HepG2 (cell line): ENCODE measurements at regions not wholly inside any gene's neighbourhood (a gene's known extent, or its start where the extent isn't known, plus 50 kb on each side); places are given as distances from the start of the nearest gene placed in this dataset.
"Not testable (repeated sequence)": the region's sequence is repeated elsewhere in the genome, so short reads cannot be mapped to it uniquely, and the experiment has no call there.

Source experiments
- ATAC-seq: fragments of 200-7000 bp; cut with Tn5 transposase; 3 replicates; pipeline ENCODE4 v1.9.1; 2020; ENCODE audit warnings: mild to moderate bottlenecking, moderate library complexity
- BruUV-seq: library from RNA; stranded (reverse); fragments of 400-500 nt; replicated peaks from 2 replicates; lab custom pipeline; 2021; lab: Mats Ljungman, UMichigan
- CTCF ChIA-PET: fragments of 300-600 bp; formaldehyde crosslinking; extraction: SDS; loops from one replicate; lab custom pipeline; 2021; ENCODE audit warnings: low total read pairs, inconsistent platforms, low intra/inter-chr PET ratio; lab: Yijun Ruan, JAX
- POLR2A ChIA-PET: fragments of 350-600 bp; sonication (Branson Sonifier 250); formaldehyde crosslinking; loops from one replicate; lab custom pipeline; 2020; ENCODE audit warnings: antibody characterized with exemption, inconsistent platforms; lab: Yijun Ruan, JAX
- DNase-seq: peaks from one replicate; pipeline ENCODE4 v3.0.0-alpha.2; 2015; ENCODE audit warnings: low spot score
- FAIRE-seq: peaks from 3 replicates; lab custom pipeline; 2011; peaks lifted over from hg19 to GRCh38; lab: Jason Lieb, UNC
- H2AFZ ChIP-seq: one replicate; pipeline ENCODE4 v1.6.1; 2011; ENCODE audit warnings: low read length, inconsistent platforms
- H3K27ac ChIP-seq: fragments of 300-600 bp; 3 replicates; pipeline ENCODE4 v1.8.0; 2011; ENCODE audit warnings: mixed run types, mild to moderate bottlenecking, mixed read lengths, low read length, inconsistent platforms; ENCODE audit not compliant: insufficient read depth; ENCODE audit errors: extremely low read length
- H3K27me3 ChIP-seq, 2 experiments: fragments of 200-600 bp in 1 of 2; 2 replicates in 1 of 2; 3 replicates in 1 of 2; pipeline versions ENCODE4 v1.6.0 to v1.8.0; 2011; ENCODE audit warnings: low read length in 2 of 2, mild to moderate bottlenecking in 2 of 2, moderate library complexity in 2 of 2, inconsistent platforms in 1 of 2; ENCODE audit not compliant: insufficient read depth in 2 of 2, control insufficient read depth in 1 of 2
- H3K36me3 ChIP-seq, 2 experiments: fragments of 200-600 bp in 1 of 2; replicated peaks in 1 of 2; 2 replicates in 1 of 2; 3 replicates in 1 of 2; pipeline versions ENCODE4 v1.5.1 to v1.8.0; 2011; ENCODE audit warnings: low read length in 2 of 2, inconsistent platforms in 1 of 2; ENCODE audit not compliant: insufficient read depth in 2 of 2, control insufficient read depth in 1 of 2
- H3K4me1 ChIP-seq: 2 replicates; pipeline ENCODE4 v1.5.1; 2012; ENCODE audit warnings: low read length, inconsistent platforms; ENCODE audit not compliant: insufficient read depth
- H3K4me2 ChIP-seq: 2 replicates; pipeline ENCODE4 v1.6.0; 2011; ENCODE audit warnings: low read depth, low read length, inconsistent platforms
- H3K4me3 ChIP-seq, 3 experiments: fragments of 200-600 bp in 1 of 3; sonication (generic), shearing (Covaris generic) in 1 of 3; replicated peaks in 1 of 3; 2 replicates each; pipeline ENCODE4 v1.5.1; 2011 to 2016; ENCODE audit warnings: low read length in 3 of 3, inconsistent platforms in 2 of 3, low read depth in 2 of 3, mild to moderate bottlenecking in 2 of 3, control low read depth in 1 of 3, mixed read lengths in 1 of 3; ENCODE audit not compliant: insufficient read depth in 1 of 3
- H3K79me2 ChIP-seq: one replicate; pipeline ENCODE4 v1.6.1; 2011; ENCODE audit warnings: low read length, inconsistent platforms; ENCODE audit not compliant: insufficient read depth
- H3K9ac ChIP-seq: 2 replicates; pipeline ENCODE4 v1.6.0; 2011; ENCODE audit warnings: mild to moderate bottlenecking, low read depth, low read length, inconsistent platforms; ENCODE audit not compliant: insufficient read depth
- H3K9me3 ChIP-seq: 2 replicates; pipeline ENCODE4 v1.5.1; 2012; ENCODE audit warnings: mild to moderate bottlenecking, low read length
- H4K20me1 ChIP-seq: 2 replicates; pipeline ENCODE4 v1.6.0; 2011; ENCODE audit warnings: inconsistent platforms, mild to moderate bottlenecking, low read length, moderate library complexity; ENCODE audit not compliant: insufficient read depth
- FOSL1 ChIP-seq: sonication (generic); formaldehyde crosslinking; IDR thresholded peaks from 2 replicates; pipeline ENCODE4 v1.9.0; 2021; ENCODE audit warnings: missing genetic modification reagents, borderline replicate concordance
- GATAD1 ChIP-seq: IDR thresholded peaks from 2 replicates; pipeline ENCODE4 v1.6.1; 2016; ENCODE audit warnings: missing genetic modification reagents, missing compliant biosample characterization
- SNAPC2 ChIP-seq: sonication (generic); formaldehyde crosslinking; IDR thresholded peaks from 2 replicates; pipeline ENCODE4 v1.8.1; 2022; ENCODE audit warnings: mild to moderate bottlenecking, missing genetic modification reagents
- ZBTB21 ChIP-seq: sonication (generic); formaldehyde crosslinking; IDR thresholded peaks from 2 replicates; pipeline ENCODE4 v1.4.0; 2020; ENCODE audit warnings: missing genetic modification reagents
- ZNF468 ChIP-seq: sonication (generic); formaldehyde crosslinking; IDR thresholded peaks from 2 replicates; pipeline ENCODE4 v1.8.0; 2022; ENCODE audit warnings: mild to moderate bottlenecking, moderate library complexity, missing genetic modification reagents
- ZNF564 ChIP-seq: sonication (generic); formaldehyde crosslinking; IDR thresholded peaks from 2 replicates; pipeline ENCODE4 v1.8.1; 2023; ENCODE audit warnings: mild to moderate bottlenecking, missing genetic modification reagents
- WGBS: methylation state at CpG from one replicate; pipeline ENCODE4 v1.1.6; 2017; ENCODE audit warnings: low lambda C conversion rate; 5-methylcytosine and 5-hydroxymethylcytosine counted together
- in situ Hi-C: cut with HindIII; loops from 2 replicates; pipeline ENCODE4 v1.10.0; 2017; ENCODE audit warnings: low pct_unique_long_range_greater_than_20kb; ENCODE audit not compliant: extremely low pct_ligation_motif_present
- intact Hi-C: fragments of 100-400 bp; cut with micrococcal nuclease; formaldehyde crosslinking; loops from one replicate; pipeline ENCODE4 v1.10.0; 2022; ENCODE audit not compliant: unreplicated experiment

GRCh38 chr12:61254225-61254624, 1006.0 kb upstream of the USP15 start:
- no peak for ATAC-seq
- no peak overlapping the region for H2AFZ ChIP-seq
- no peak overlapping the region for H3K9ac ChIP-seq
- no peak overlapping the region for H3K4me3 ChIP-seq
- no peak overlapping the region for H3K4me2 ChIP-seq
- no peak for FAIRE-seq
- CTCF ChIA-PET: no interaction called here
- DNase-seq: no peak
- 16% methylated on average over 3 of the region's 3 CpGs for WGBS
- in situ Hi-C loops: no loop called here
- H3K27ac ChIP-seq: no peak overlapping the region
- H3K4me1 ChIP-seq: no peaks in the 10 kb centered on the region
- H4K20me1 ChIP-seq: no peaks in the 10 kb centered on the region
- no peaks in the 10 kb centered on the region for H3K79me2 ChIP-seq
- H3K36me3 ChIP-seq: no peaks in the 10 kb centered on the region
- H3K9me3 ChIP-seq: peaks cover 70% of the 10 kb centered on the region
- POLR2A ChIA-PET: no interaction called here
- BruUV-seq: no TSS peak
- H3K27me3 ChIP-seq: no peaks in the 10 kb centered on the region
- intact Hi-C loops: no loop called here
- no peak for TF ChIP-seq GATAD1 (CRISPR knock-in tag)
- no peak for TF ChIP-seq ZNF564
- no peak for TF ChIP-seq FOSL1
- TF ChIP-seq ZNF468 (CRISPR knock-in tag): no peak
- no peak for TF ChIP-seq SNAPC2 (CRISPR knock-in tag)
- no peak for TF ChIP-seq ZBTB21 (CRISPR knock-in tag)

- FAIRE-seq, BruUV-seq, H3K4me2 ChIP-seq, DNase-seq, H3K27ac ChIP-seq, in situ Hi-C loops, POLR2A ChIA-PET, H3K36me3 ChIP-seq, H2AFZ ChIP-seq, intact Hi-C loops, H3K79me2 ChIP-seq, H3K9ac ChIP-seq, H3K4me1 ChIP-seq, H3K4me3 ChIP-seq, CTCF ChIA-PET, H3K27me3 ChIP-seq, ATAC-seq, H4K20me1 ChIP-seq: not testable (repeated sequence)
- H3K9me3 ChIP-seq: peaks cover 79% of the 10 kb centered on the region
Measured at GRCh38 chr12:61264294-61264693, 995.9 kb upstream of the USP15 start.
